Esophagus muscularis mucosa (tissue), 4 donors: ENCODE measurements at regions not wholly inside any gene's neighbourhood (a gene's known extent, or its start where the extent isn't known, plus 50 kb on each side); places are given as distances from the start of the nearest gene placed in this dataset.

Source experiments
- DNase-seq: peaks from one replicate; pipeline ENCODE4 v3.0.0-alpha.2; 2017; ENCODE audit errors: extremely low spot score
- H3K27ac ChIP-seq, 4 donors: fragments of 200-600 bp; sonication (generic); replicated peaks in 1 of 4; 1 replicate in 3 of 4; 2 replicates in 1 of 4; pipeline ENCODE4 v1.5.1; 2016 to 2019; ENCODE audit warnings: mild to moderate bottlenecking in 1 of 4
- H3K27me3 ChIP-seq, 4 donors: fragments of 200-600 bp; sonication (generic); one replicate each; pipeline versions ENCODE4 v1.5.1 to v1.6.0; 2016 to 2019
- H3K36me3 ChIP-seq, 4 donors: fragments of 200-600 bp; sonication (generic); one replicate each; pipeline ENCODE4 v1.5.1; 2016 to 2019
- H3K4me1 ChIP-seq, 4 donors: fragments of 200-600 bp; sonication (generic); one replicate each; pipeline ENCODE4 v1.5.1; 2016 to 2019
- H3K4me3 ChIP-seq, 4 donors: fragments of 200-600 bp; sonication (generic); 1 replicate in 2 of 4; 2 replicates in 2 of 4; pipeline ENCODE4 v1.5.1; 2016 to 2019; ENCODE audit warnings: mild to moderate bottlenecking in 4 of 4, moderate library complexity in 1 of 4
- H3K9me3 ChIP-seq, 4 donors: fragments of 200-600 bp; sonication (generic); 1 replicate in 3 of 4; 2 replicates in 1 of 4; pipeline ENCODE4 v1.5.1; 2016 to 2019
- CTCF ChIP-seq, 3 experiments: fragments of 200-600 bp in 2 of 3; fragments of 450-650 bp in 1 of 3; sonication (generic) in 2 of 3; IDR thresholded peaks; one replicate each; pipeline ENCODE4 v1.5.1; 2017 to 2019; ENCODE audit warnings: antibody characterized with exemption in 3 of 3, mild to moderate bottlenecking in 2 of 3, moderate library complexity in 1 of 3
- EP300 ChIP-seq: sonication (generic); formaldehyde crosslinking; IDR thresholded peaks from one replicate; pipeline ENCODE4 v1.6.1; 2017; ENCODE audit warnings: antibody characterized with exemption
- POLR2A ChIP-seq: fragments of 450-650 bp; IDR thresholded peaks from one replicate; pipeline ENCODE4 v1.6.1; 2017; ENCODE audit warnings: antibody characterized with exemption, moderate library complexity, mild to moderate bottlenecking, low read depth
- POLR2AphosphoS5 ChIP-seq, 2 donors: sonication (generic); formaldehyde crosslinking; IDR thresholded peaks; one replicate each; pipeline ENCODE4 v1.6.1; 2017; ENCODE audit warnings: antibody characterized with exemption in 2 of 2
- WGBS: methylation state at CpG from one replicate; pipeline ENCODE4 v1.1.5; 2018; 5-methylcytosine and 5-hydroxymethylcytosine counted together
- intact Hi-C: fragments of 100-400 bp; cut with DNase I; formaldehyde crosslinking; loops from one replicate; pipeline ENCODE4 v1.15.1; 2023

GRCh38 chr9:12922224-12922866 is 147.5 kb downstream of the LURAP1L start:
- no peak overlapping the region for H3K27ac ChIP-seq
- H3K4me3 ChIP-seq = no peak overlapping the region
- peaks cover 7 to 21% (median 10%) of the 10 kb centered on the region in 4 donors for H3K4me1 ChIP-seq
- TF ChIP-seq POLR2A (no peak), CTCF (IDR thresholded peaks at IDR 0.05) (no peak), EP300 (no peak), POLR2AphosphoS5 (IDR thresholded peaks at IDR 0.05) (no peak)
- H3K36me3 ChIP-seq = no peaks in the 10 kb centered on the region
- intact Hi-C loops = no loop called here
- no peaks in the 10 kb centered on the region for H3K9me3 ChIP-seq
- H3K27me3 ChIP-seq = no peaks in the 10 kb centered on the region
- DNase-seq = no peak
- WGBS = 70% methylated on average over 4 of the region's 4 CpGs

GRCh38 chr9:12923468-12924009 is 148.7 kb downstream of the LURAP1L start:
- WGBS = 75% methylated on average over 1 of the region's 1 CpG
- TF ChIP-seq POLR2AphosphoS5 (IDR thresholded peaks at IDR 0.05) = peak in 1 of 2 donors; percentile 65
- TF ChIP-seq CTCF (IDR thresholded peaks at IDR 0.05) = no peak
- TF ChIP-seq EP300 = peak; percentile 60
- no peak for TF ChIP-seq POLR2A
- Histone ChIP-seq H3K4me3 (no peak overlapping the region), H3K36me3 (no peaks in the 10 kb centered on the region), H3K27ac (peak overlapping the region in 3 of 4 donors; percentile 26 to 58 (median 56)), H3K9me3 (no peaks in the 10 kb centered on the region), H3K4me1 (peaks cover 7 to 21% (median 10%) of the 10 kb centered on the region in 4 donors), H3K27me3 (no peaks in the 10 kb centered on the region)
- intact Hi-C loops = no loop called here
- DNase-seq = no peak

- no peaks in the 10 kb centered on the region for H3K4me1 ChIP-seq
- no peaks in the 10 kb centered on the region for H3K9me3 ChIP-seq
- H3K36me3 ChIP-seq = no peaks in the 10 kb centered on the region
- intact Hi-C loops = no loop called here
- no peak overlapping the region for H3K27ac ChIP-seq
- TF ChIP-seq CTCF (IDR thresholded peaks at IDR 0.05) = no peak
- no peak for DNase-seq
- H3K4me3 ChIP-seq = no peak overlapping the region
- H3K27me3 ChIP-seq = no peaks in the 10 kb centered on the region
- 82% methylated on average over 4 of the region's 4 CpGs for WGBS
Observed at GRCh38 chr9:12930906-12931305, 156.1 kb downstream of the LURAP1L start.

- WGBS = 82% methylated on average over 2 of the region's 2 CpGs
- Histone ChIP-seq H3K36me3 (no peaks in the 10 kb centered on the region), H3K27me3 (no peaks in the 10 kb centered on the region), H3K9me3 (no peaks in the 10 kb centered on the region), H3K4me3 (no peak overlapping the region), H3K27ac (no peak overlapping the region), H3K4me1 (no peaks in the 10 kb centered on the region)
- intact Hi-C loops = no loop called here
- TF ChIP-seq CTCF (IDR thresholded peaks at IDR 0.05) = no peak
- TF ChIP-seq EP300 = no peak
- DNase-seq = no peak
Observed at GRCh38 chr9:12933957-12934356, 159.1 kb downstream of the LURAP1L start.
